ENCODE measurements at regions not wholly inside any gene's neighbourhood (a gene's known extent, or its start where the extent isn't known, plus 50 kb on each side); places are given as distances from the start of the nearest gene placed in this dataset.

DNA sequence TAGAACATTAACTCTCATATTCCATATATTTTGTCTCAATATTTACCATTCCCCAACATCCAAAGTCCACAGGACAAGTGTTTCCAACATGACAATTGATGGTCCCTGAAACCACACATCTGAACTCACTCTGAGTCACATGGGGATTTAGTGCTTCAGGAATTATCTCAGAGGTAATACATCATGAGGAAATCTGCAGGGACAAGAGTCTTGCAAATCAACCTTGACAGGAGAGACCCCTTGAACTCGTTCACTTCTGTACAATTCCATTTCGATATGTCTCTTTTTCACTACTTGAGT, 119.7 kb upstream of the ABCA1 start:
- ATAC-seq (no peak), DNase-seq (ENCODE audit: extremely low read depth in 1 of 4, low spot score in 3 of 4) (no peak), FAIRE-seq (no peak)
- CTCF ChIA-PET (ENCODE audit: low intra/inter-chr PET ratio) = no interaction called here
- Histone ChIP-seq H3K4me3 (no peak overlapping the region), H3K9ac (ENCODE audit: insufficient read depth in 1 of 2, low read depth in 2 of 2, low read length in 2 of 2) (no peak overlapping the region), H3K4me2 (ENCODE audit: insufficient read depth, low read length) (no peak overlapping the region), H3K27ac (ENCODE audit: extremely low read depth, low read depth, low read length) (no peak overlapping the region), H3K9me3 (replicated peaks; ENCODE audit: control insufficient read depth, insufficient read depth, low read depth, low read length) (no peaks in the 10 kb centered on the region), H3K27me3 (ENCODE audit: control insufficient read depth in 2 of 2, insufficient read depth in 2 of 2, low read length in 2 of 2) (no peaks in the 10 kb centered on the region; a peak in 2 of 5 replicates), H4K20me1 (replicated peaks; ENCODE audit: control insufficient read depth, insufficient read depth, low read length) (no peaks in the 10 kb centered on the region), H3K36me3 (ENCODE audit: control insufficient read depth, insufficient read depth, low read length) (no peaks in the 10 kb centered on the region), H3K9me1 (ENCODE audit: control insufficient read depth, insufficient read depth, low read length) (no peaks in the 10 kb centered on the region), H3K79me2 (ENCODE audit: control insufficient read depth, insufficient read depth, low read length) (no peaks in the 10 kb centered on the region), H3K4me1 (replicated peaks in 1 of 2; ENCODE audit: control insufficient read depth in 2 of 2, insufficient read depth in 2 of 2, low read length in 2 of 2) (no peaks in the 10 kb centered on the region), H2AFZ (ENCODE audit: low read depth, low read length) (no peak overlapping the region)
- no TSS peak for BruUV-seq (replicated peaks)
- POLR2A ChIA-PET = no interaction called here
- TF ChIP-seq POLR3A (IDR thresholded peaks at IDR 0.05; ENCODE audit: borderline replicate concordance, extremely low read depth, insufficient read depth, insufficient read length) = no peak
- no peak for TF ChIP-seq ZNF79 (CRISPR knock-in tag; IDR thresholded peaks at IDR 0.05; ENCODE audit: low read depth)
- in situ Hi-C loops (cut with MboI) = no loop called here
- intact Hi-C loops (cut with micrococcal nuclease) = no loop called here
- WGBS (ENCODE audit: insufficient coverage, low coverage, missing lambda C conversion rate) = 0% methylated on average over 2 of the region's 2 CpGs

DNA sequence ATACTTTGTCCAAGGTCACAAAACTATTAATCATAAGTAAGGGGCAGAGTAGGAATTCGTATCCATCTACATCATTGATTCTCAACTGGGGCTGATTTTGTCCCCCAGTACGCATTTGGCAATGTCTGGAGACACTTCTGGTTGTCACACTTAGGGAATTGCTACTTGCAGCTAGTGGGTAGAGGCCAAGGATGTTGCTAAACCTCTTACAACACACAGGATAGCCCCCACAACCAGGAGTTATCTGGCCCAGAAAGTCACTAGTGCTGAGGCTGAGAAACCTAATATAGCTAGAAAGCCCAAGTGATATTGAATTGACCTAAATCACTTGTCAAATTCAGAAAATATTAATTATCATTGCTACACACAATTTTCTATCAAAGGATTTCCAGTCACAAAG, 120.4 kb upstream of the ABCA1 start:
- H3K27me3 ChIP-seq (ENCODE audit: control insufficient read depth in 2 of 2, insufficient read depth in 2 of 2, low read length in 2 of 2) = no peaks in the 10 kb centered on the region; a peak in 2 of 5 replicates
- in situ Hi-C loops (cut with MboI) = no loop called here
- H4K20me1 ChIP-seq (replicated peaks; ENCODE audit: control insufficient read depth, insufficient read depth, low read length) = no peaks in the 10 kb centered on the region
- intact Hi-C loops (cut with micrococcal nuclease) = no loop called here
- H3K9ac ChIP-seq (ENCODE audit: insufficient read depth in 1 of 2, low read depth in 2 of 2, low read length in 2 of 2) = no peak overlapping the region
- H3K79me2 ChIP-seq (ENCODE audit: control insufficient read depth, insufficient read depth, low read length) = no peaks in the 10 kb centered on the region
- no peaks in the 10 kb centered on the region for H3K9me3 ChIP-seq (replicated peaks; ENCODE audit: control insufficient read depth, insufficient read depth, low read depth, low read length)
- no peak overlapping the region for H3K4me3 ChIP-seq
- BruUV-seq (replicated peaks) = no TSS peak
- no peak overlapping the region for H2AFZ ChIP-seq (ENCODE audit: low read depth, low read length)
- H3K9me1 ChIP-seq (ENCODE audit: control insufficient read depth, insufficient read depth, low read length) = no peaks in the 10 kb centered on the region
- H3K4me2 ChIP-seq (ENCODE audit: insufficient read depth, low read length) = no peak overlapping the region
- ChIA-PET CTCF (ENCODE audit: low intra/inter-chr PET ratio) (no interaction called here), POLR2A (no interaction called here)
- ATAC-seq (no peak), DNase-seq (ENCODE audit: extremely low read depth in 1 of 4, low spot score in 3 of 4) (no peak), FAIRE-seq (no peak)
- H3K4me1 ChIP-seq (replicated peaks in 1 of 2; ENCODE audit: control insufficient read depth in 2 of 2, insufficient read depth in 2 of 2, low read length in 2 of 2) = no peaks in the 10 kb centered on the region
- no peaks in the 10 kb centered on the region for H3K36me3 ChIP-seq (ENCODE audit: control insufficient read depth, insufficient read depth, low read length)
- H3K27ac ChIP-seq (ENCODE audit: extremely low read depth, low read depth, low read length) = no peak overlapping the region
- WGBS (ENCODE audit: insufficient coverage, low coverage, missing lambda C conversion rate) = 0% methylated on average over 2 of the region's 2 CpGs
- TF ChIP-seq IRF2 (CRISPR knock-in tag; IDR thresholded peaks at IDR 0.05) (no peak), HNRNPL (IDR thresholded peaks at IDR 0.05; ENCODE audit: low read depth, low read length) (no peak), MYBL2 (IDR thresholded peaks at IDR 0.05; ENCODE audit: low read depth) (no peak), MYBL2 (CRISPR knock-in tag; IDR thresholded peaks at IDR 0.05; ENCODE audit: borderline replicate concordance) (no peak), KDM4B (IDR thresholded peaks at IDR 0.05; ENCODE audit: borderline replicate concordance in 2 of 2, low read depth in 1 of 2) (no peak), MCM7 (IDR thresholded peaks at IDR 0.05) (no peak), MAFK (IDR thresholded peaks at IDR 0.05; ENCODE audit: low read length) (no peak)
- TF ChIP-seq, protein P1, sequence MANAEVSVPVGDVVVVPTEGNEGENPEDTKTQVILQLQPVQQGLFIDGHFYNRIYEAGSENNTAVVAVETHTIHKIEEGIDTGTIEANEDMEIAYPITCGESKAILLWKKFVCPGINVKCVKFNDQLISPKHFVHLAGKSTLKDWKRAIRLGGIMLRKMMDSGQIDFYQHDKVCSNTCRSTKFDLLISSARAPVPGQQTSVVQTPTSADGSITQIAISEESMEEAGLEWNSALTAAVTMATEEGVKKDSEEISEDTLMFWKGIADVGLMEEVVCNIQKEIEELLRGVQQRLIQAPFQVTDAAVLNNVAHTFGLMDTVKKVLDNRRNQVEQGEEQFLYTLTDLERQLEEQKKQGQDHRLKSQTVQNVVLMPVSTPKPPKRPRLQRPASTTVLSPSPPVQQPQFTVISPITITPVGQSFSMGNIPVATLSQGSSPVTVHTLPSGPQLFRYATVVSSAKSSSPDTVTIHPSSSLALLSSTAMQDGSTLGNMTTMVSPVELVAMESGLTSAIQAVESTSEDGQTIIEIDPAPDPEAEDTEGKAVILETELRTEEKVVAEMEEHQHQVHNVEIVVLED (CRISPR knock-in tag; IDR thresholded peaks at IDR 0.05) = no peak
- TF ChIP-seq, protein P2, sequence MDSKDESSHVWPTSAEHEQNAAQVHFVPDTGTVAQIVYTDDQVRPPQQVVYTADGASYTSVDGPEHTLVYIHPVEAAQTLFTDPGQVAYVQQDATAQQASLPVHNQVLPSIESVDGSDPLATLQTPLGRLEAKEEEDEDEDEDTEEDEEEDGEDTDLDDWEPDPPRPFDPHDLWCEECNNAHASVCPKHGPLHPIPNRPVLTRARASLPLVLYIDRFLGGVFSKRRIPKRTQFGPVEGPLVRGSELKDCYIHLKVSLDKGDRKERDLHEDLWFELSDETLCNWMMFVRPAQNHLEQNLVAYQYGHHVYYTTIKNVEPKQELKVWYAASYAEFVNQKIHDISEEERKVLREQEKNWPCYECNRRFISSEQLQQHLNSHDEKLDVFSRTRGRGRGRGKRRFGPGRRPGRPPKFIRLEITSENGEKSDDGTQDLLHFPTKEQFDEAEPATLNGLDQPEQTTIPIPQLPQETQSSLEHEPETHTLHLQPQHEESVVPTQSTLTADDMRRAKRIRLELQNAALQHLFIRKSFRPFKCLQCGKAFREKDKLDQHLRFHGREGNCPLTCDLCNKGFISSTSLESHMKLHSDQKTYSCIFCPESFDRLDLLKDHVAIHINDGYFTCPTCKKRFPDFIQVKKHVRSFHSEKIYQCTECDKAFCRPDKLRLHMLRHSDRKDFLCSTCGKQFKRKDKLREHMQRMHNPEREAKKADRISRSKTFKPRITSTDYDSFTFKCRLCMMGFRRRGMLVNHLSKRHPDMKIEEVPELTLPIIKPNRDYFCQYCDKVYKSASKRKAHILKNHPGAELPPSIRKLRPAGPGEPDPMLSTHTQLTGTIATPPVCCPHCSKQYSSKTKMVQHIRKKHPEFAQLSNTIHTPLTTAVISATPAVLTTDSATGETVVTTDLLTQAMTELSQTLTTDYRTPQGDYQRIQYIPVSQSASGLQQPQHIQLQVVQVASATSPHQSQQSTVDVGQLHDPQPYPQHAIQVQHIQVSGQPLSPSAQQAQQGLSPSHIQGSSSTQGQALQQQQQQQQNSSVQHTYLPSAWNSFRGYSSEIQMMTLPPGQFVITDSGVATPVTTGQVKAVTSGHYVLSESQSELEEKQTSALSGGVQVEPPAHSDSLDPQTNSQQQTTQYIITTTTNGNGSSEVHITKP (IDR thresholded peaks at IDR 0.05; ENCODE audit: partially characterized antibody) = no peak

All from K562 (cell line).